GM18507 (cell line): ENCODE measurements at regions not wholly inside any gene's neighbourhood (a gene's known extent, or its start where the extent isn't known, plus 50 kb on each side); places are given as distances from the start of the nearest gene placed in this dataset.
"Not testable (repeated sequence)": the region's sequence is repeated elsewhere in the genome, so short reads cannot be mapped to it uniquely, and the experiment has no call there.

Experiments
- DNase-seq: peaks from one replicate; pipeline ENCODE4 v3.0.0; 2011; ENCODE audit warnings: low read depth; ENCODE audit not compliant: insufficient read length; ENCODE audit errors: extremely low spot score
- FAIRE-seq: peaks from 2 replicates; lab custom pipeline; 2011; peaks lifted over from hg19 to GRCh38; lab: Jason Lieb, UNC

DNA sequence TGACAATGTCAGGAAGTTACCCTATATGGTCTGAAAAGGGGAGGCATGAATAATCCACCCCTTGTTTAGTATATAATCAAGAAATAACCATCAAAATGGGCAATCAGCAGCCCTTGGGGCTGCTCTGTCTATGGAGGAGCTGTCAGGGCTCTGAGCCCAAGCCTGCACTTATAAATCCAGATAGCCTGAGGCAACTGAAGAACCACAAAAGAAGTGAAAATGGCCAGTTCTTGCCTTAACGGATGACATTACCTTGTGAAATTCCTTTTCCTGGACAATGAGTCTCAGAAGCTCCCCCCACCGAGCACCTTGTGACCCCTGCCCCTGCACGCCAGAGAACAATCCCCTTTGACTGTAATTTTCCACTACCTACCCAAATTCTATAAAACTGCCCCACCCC, 142.1 kb upstream of the KCNK1 start:
- FAIRE-seq, DNase-seq: not testable (repeated sequence)

DNA sequence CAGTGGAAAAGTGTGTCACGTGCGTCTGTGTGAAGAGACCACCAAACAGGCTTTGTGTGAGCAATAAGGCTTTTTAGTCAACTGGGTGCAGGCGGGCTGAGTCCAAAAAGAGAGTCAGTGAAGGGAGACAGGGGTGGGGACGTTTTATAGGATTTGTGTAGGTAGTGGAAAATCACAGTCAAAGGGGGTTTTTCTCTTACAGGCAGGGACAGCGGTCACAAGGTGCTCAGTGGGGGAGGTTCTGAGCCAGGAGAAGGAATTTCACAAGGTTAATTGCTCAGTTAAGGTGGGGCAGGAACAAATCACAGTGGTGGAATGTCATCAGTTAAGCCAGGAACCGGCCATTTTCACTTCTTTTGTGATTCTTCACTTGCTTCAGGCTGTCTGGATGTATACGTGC, 141.1 kb upstream of the KCNK1 start:
- not testable (repeated sequence) for FAIRE-seq, DNase-seq

DNA sequence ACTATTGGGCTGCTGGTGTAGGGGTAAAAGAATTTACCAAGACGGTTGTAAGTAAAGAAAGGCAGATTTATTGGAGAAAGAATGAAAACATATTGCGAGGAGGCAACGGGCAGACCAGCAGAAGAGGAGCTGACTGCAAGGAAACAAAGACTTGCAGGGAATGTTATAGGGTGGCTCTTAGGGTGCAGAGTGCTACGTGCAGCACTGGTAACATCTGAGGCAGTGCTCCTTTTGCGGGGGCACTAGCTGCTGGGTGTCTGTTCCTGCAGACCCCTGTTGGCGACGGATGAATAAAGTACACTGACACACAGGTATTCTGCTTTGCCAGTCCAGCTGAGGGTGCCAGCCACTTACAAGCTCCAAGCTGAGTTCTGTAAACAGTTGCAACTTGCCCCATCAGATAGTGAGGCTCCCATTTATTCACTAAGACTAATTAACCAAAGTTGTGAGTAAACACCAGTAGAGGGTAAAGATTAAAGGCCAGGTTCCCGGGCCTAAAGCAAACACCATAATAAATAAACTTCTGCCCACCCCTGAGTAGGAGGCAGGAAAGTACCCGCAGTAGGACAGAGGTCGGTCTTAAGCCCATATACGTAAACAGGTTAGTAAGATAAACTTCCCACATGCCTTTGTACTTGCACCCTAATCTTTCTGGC, 140.2 kb upstream of the KCNK1 start:
- no peak for FAIRE-seq
- DNase-seq, result no peak

DNA sequence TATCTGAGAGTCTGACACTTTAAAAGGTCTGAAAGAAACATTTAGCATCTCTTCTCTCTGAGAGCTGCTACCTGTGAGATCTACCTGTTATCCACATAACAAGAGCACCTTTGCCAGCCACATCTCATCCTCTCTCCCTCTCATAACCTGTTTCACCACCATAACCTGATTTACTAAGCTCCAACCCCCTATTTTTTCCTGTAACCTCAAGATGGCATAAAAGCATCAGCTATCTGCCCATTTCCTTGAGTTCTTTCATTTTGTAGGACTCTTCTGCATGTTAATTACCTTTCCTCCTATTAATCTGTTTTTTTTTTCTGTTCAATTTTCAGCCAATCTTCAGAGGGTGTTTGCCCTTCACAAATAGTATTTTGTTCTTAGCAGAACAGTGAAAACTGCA, 136.5 kb upstream of the KCNK1 start:
- no peak for FAIRE-seq
- DNase-seq, result no peak

DNA sequence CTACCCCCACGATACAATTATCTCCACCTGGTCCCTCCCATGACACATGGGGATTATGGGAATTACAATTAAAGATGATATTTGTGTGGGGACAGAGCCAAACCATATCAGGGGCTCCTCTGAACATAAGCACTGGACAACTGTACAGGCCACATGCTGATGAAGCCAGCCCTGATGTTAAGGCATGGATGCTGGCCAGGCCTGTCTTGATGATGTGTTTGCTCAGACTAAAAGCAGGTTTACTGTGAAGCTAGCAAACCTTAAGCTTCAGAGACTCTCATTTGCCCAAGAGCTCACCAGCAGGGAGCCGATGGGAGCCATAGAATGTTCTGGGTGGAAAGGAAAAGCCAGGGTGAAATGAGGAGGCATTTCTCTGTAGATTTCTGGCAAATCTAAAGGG, 135.3 kb upstream of the KCNK1 start:
- FAIRE-seq, result no peak

DNA sequence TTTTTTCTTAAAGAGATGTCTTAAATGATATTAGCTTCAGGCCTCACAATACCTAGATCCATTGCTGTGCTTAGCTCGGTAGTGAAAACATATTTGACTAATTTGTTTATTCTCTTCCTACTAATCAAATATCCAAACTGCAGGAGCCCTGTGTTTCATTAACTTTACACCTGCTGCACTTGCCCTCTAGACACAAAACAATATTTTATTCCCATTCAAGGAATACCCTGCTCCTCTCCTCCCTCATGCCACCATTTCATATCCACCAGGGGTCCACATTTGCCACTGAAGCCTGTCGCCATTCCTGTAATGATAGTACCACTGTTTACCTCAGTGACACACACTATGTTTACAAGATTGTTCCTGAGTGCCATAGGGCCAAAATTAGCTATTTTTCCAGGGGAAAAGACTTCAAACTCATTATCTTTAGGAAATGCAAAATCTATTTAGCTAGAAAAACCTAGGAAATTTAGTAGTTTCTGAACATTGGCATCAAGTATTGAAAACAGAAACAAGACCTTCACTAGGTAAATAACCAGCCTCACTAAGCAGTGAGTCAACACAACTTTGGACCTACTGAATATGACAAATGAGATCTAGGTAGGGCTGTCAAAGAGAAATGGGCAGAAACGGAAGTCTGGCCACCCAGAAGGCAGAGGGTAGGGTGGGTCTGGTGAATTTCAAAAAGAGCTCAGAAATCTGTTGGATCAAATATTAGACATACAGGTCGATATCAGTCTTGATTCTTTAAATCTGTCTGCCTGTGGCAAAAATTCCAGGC, 134.6 kb upstream of the KCNK1 start:
- DNase-seq (no peak), FAIRE-seq (no peak)

More for the DNA sequence above, 135.3 kb upstream of the KCNK1 start:
- no peak for DNase-seq

DNA sequence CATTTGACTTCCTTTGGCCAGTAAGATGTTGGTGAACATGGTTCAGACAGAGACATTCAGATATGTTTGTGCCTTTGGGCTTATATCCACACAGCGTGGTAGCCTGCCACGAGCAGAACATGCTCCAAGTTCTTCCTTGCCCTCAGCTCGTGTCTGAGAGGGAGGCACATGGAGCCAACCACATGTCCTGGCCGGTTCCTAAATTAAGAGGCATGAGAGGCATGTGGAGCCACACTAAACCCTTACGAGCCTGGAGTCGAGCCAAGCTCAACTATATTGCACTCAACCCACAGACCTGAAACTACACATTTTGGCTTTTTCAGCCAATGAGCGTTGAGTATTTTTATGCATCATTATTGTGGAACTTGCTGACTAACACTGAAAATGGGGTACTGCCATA, 133.7 kb upstream of the KCNK1 start:
- FAIRE-seq (no peak), DNase-seq (no peak)

DNA sequence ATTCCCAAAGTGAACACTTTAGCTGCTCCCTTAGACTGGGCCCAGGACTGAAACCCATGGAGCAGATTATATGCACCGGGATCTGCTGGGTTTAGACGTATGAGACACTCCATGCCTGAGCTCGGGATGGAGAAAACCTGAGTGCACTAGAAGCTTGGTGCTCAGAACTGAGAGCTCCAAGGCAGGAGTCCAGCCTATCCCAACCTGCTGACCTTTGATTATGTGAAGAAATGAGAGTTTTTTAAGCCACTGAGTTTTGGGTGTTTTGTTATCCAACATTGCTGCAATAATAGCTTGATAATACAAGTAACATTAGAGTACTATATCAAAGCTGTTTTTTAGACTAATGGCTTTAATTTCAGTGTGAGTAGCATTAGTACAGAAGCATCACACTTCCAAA, 131.5 kb upstream of the KCNK1 start:
- DNase-seq, result no peak
- FAIRE-seq, result no peak

DNA sequence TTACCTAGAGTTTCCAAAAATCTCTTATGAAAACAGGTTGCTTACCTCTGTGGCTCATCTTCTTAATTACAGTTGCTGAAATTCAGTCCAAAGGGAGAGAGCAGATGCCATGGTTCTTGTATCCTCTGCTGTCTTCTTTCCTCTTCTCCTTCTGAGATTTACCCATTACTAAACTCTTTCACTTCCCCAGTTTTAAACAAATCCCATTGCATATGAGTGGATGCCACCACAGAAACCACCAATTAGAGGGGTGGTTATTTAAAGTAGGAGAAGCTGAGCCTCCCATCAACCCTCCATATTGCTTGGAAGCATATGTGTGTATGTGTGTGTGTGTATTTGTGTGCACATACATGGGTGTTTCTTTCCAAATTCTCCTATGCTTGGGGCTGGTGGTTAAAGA, 128.5 kb upstream of the KCNK1 start:
- no peak for FAIRE-seq

DNA sequence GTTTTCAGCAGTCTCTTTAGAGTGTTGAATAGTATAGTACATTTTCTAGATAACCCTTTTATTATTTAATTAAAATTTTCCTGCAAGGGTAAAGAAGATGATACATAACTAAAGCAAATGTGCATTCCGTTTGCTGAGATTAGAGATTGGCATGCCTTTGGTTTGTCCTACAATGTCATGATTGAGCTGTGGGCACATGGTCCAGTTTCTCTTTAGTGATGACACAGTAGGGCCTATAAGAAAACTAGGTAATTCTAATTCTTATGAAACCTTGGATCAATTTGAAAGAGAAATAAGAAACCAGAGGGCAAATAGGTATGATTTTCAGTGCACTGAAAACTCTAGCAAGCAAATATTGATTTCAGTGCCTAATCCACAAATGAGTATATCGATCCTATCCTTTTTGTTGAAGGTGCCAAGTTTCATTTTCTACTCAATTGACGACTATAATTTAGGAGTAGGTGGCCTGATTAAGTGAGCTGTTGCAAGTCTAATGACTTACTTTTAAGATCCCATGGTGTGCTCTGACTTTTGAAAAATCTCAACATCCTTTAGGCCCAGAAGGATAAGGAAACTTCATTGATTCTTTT, 128.0 kb upstream of the KCNK1 start:
- no peak for DNase-seq
- no peak for FAIRE-seq

More for the DNA sequence above, 128.5 kb upstream of the KCNK1 start:
- DNase-seq, result no peak

DNA sequence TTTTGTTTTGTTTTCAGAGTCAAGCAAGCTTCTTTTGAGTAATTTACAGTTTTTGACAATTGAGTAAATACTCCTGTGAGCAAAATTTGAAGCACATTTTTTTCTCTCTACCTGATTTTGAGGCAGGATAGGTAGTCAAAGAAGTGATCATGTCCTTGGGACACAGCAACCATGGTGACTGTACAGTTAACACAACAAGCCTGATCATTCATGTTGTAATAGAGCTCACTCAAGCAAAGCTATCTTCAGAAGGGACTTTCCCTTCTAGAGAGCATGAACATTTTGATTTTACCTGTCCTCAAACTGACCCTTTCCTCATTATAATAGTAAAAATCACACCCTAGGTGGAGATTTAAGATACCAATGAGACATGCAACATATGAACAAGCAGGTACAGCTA, 126.5 kb upstream of the KCNK1 start:
- FAIRE-seq (no peak), DNase-seq (no peak)

DNA sequence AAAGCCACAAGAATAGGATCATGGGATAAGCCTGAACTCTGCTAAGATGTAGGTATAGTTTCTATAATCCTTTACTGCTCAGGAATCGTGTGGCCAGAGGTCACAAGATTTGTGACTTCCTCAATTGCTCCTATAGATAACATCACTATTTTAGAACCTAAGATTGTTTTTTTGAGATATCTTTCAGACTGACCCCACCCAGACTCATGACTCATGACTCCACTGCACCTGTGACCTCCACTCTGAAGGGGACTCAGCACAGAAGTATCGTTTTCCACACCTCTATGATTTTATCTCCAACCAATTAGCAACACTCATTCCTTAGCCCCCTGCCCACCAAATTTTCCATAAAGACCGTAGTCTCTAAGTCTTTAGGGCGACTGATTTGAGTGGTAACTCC, 124.5 kb upstream of the KCNK1 start:
- DNase-seq (no peak), FAIRE-seq (no peak)

DNA sequence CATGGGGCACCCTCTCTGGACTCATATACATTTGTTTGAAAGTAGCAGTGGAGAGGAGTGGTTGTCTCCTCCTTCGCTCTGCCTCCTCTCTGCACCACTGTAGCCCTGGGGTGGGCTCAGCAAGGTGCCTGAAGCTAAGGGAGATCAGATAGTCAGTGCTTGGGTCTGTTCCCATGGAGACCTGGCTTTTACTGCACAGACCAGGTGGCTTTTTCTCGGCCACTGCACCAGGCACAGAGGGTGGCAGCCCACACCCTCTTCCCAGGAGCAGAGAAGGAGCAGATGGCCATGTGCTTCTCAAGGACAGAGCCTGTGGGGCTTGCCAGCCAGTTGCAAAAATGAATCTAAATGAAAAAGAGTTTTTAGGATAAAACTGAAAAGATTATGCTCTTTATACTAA, 123.4 kb upstream of the KCNK1 start:
- FAIRE-seq, result no peak
- DNase-seq, result no peak

DNA sequence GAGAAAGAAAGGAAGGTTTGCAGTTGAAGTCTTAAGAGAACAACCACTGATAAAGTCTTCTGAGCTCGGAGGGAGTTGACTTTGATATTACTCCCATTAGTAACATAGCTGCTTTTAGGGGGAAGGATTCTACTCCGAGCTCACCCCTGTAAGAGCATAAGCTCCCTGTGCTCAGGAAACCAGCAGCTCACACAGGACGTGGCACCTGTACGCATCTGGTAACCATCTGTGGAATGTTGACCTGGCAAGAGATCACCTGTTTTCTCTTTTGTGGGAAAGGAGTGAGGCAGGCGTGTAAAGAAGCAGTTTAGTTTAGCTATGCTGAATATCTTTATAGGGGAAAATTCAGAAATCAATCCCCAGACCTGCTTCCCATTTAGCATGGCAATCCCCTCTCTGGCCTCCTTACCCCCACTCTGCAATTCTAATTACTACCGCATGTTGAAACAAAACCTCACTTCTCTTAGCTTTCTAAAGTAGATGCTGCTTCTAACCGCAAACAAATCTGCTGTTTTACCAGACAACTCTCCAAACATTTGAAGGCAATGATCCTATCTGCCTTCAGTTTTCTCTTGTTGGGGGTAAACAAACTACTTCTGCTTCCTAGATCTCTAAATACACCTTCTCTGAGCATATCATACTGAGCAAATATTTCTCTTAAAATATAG, 121.8 kb upstream of the KCNK1 start:
- FAIRE-seq, result no peak
- DNase-seq, result no peak

DNA sequence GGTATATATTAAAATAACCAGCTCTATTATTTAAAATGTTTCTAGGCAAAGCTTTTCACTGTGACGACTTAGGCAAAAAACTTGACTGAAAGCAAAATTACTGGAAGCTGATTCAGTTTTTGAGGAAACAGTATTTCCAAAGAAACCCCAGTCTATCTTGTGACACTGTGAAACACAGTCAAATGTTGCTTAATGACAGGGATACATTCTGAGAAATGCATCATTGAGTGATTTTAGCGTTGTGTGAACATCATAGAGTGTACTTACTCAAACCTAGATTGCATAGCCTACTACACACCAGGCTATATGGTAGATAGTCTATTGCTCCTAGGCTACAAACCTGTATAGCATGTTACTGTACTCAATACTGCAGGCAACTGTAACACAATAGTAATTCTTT, 116.9 kb upstream of the KCNK1 start:
- FAIRE-seq (no peak), DNase-seq (no peak)

DNA sequence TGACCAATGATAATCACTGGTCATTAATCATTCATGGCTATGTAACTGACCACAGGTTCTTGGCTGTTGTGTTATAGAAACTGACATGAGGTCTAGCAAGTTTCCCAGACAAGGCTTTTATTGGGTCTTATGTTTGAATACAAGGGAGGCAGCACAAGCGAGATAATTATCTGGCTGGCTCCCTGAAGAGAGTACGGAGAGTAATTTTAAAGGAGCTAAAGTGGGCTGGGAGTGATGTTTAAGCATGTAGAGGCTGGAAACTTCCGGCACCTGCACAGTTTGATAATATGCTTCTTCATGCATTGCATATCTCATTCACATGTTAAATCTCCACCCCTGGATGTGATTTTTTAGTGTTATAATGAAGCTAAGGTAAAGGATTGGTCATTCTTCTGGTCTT, 116.2 kb upstream of the KCNK1 start:
- no peak for FAIRE-seq
- DNase-seq, result no peak

DNA sequence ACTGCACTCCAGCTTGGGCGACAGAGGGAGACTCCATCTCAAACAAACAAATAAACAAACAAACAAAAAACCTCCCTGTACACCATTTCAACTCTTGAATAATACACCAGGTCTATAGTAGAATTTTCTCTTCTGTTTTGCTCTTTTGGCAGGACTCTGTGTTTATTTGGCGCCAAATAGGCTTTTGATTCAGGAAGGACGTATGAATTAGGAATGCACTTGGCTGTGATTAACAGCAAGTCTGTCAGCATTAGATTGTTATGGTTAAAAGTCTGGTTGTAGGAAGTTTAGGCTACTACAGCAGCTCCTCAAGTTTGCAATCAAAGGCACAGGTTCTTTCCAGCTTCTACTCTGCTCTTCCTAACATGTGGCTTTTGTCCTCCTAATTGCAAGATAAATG, 113.8 kb upstream of the KCNK1 start:
- no peak for FAIRE-seq
- DNase-seq, result no peak

DNA sequence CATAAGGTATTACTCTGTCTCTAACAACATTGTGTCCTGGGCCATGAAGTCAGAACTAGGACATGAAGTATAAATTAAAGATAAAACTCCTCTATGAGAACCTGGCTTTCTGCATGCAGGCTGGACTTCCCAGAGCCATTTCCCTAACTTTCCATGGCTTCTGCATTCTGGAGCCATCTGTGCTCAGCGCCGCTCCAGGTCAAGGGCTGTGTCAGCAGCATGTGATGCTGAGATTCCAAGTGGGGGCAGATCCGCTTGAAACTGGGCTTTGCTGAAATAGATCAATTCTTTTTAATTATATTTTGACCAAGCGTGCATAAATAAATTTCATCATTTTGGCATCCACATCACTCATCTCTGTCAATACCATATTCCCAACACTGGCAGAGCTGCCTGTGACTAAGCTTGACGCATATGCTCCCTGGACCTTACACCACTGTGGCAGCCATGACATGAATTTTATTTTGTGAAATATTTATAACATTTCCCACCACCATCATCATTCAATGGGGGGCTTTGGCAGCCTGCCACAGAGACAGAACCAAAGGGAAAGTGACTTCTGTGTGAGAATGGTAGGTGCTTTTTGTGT, 110.4 kb upstream of the KCNK1 start:
- FAIRE-seq, result no peak
- no peak for DNase-seq

DNA sequence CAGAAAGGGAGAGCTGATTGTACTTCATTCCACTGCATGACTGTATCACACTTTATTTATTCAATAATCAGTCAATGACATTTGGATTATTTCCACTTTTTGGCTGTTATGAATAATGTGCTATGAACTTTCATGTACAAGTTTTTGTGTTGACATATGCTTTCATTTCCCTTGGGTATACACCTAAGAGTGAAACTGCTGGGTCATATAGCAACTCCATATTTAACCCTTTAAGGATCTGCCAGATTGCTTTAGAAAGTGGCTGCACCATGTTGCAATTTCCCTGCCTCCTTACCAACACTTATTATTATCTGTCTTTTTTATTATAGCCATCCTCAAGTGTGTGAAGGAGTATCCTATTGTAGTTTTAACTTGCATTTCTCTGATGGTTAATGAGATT, 108.8 kb upstream of the KCNK1 start:
- DNase-seq (no peak), FAIRE-seq (peak; percentile 21)

DNA sequence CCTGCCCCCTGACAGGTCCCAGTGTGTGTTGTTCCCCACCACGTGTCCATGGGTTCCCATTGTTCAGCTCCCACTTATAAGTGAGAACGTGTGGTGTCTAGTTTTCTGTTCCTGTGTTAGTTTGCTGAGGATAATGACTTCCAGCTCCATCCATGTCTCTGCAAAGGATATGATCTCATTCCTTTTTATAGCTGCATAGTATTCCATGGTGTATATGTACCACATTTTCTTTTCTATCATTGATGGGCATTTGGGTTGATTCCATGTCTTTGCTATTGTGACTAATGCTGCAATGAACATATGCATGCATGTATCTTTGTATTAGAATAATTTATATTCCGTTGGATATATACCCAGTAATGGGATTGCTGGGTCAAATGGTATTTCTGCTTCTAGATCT, 108.0 kb upstream of the KCNK1 start:
- DNase-seq, FAIRE-seq: not testable (repeated sequence)
